Neural cell (in vitro differentiated cells): ENCODE measurements at regions not wholly inside any gene's neighbourhood (a gene's known extent, or its start where the extent isn't known, plus 50 kb on each side); places are given as distances from the start of the nearest gene placed in this dataset.

Source experiments
- CTCF ChIP-seq: fragments of 450-650 bp; IDR thresholded peaks from 2 replicates; pipeline ENCODE4 v1.5.1; 2014; ENCODE audit warnings: antibody characterized with exemption, mild to moderate bottlenecking, moderate library complexity; ENCODE audit not compliant: poor library complexity, severe bottlenecking
- EP300 ChIP-seq: fragments of 450-650 bp; conservative IDR thresholded peaks from 2 replicates; pipeline ENCODE4 v1.6.1; 2014; ENCODE audit warnings: antibody characterized with exemption, mild to moderate bottlenecking, moderate library complexity; ENCODE audit not compliant: poor library complexity, severe bottlenecking
- EZH2 ChIP-seq: fragments of 200-600, 300-800 bp; shearing (Covaris generic), sonication (generic); IDR thresholded peaks from 2 replicates; pipeline ENCODE4 v1.6.1; 2014; ENCODE audit warnings: antibody characterized with exemption, low read length, borderline replicate concordance, mild to moderate bottlenecking; ENCODE audit not compliant: insufficient read depth, poor library complexity, severe bottlenecking
- MXI1 ChIP-seq: fragments of 450-650 bp; conservative IDR thresholded peaks from 2 replicates; pipeline ENCODE4 v1.6.1; 2014; ENCODE audit warnings: antibody characterized with exemption, mild to moderate bottlenecking; ENCODE audit not compliant: poor library complexity, severe bottlenecking
- POLR2AphosphoS5 ChIP-seq: IDR thresholded peaks from 2 replicates; pipeline ENCODE4 v1.6.1; 2012
- REST ChIP-seq: IDR thresholded peaks from 2 replicates; pipeline ENCODE4 v1.6.1; 2012; ENCODE audit warnings: borderline replicate concordance
- SMC3 ChIP-seq: fragments of 450-650 bp; conservative IDR thresholded peaks from 2 replicates; pipeline ENCODE4 v1.6.1; 2014; ENCODE audit warnings: antibody characterized with exemption, mild to moderate bottlenecking, moderate library complexity; ENCODE audit not compliant: poor library complexity
- TAF1 ChIP-seq: IDR thresholded peaks from 2 replicates; pipeline ENCODE4 v1.6.1; 2012; ENCODE audit warnings: low read depth

GRCh38 chr1:95382000-95382786, 148.2 kb downstream of the RWDD3 start:
- TF ChIP-seq CTCF (no peak), EP300 (no peak), POLR2AphosphoS5 (no peak), EZH2 (no peak), REST (no peak), MXI1 (no peak), SMC3 (no peak), TAF1 (no peak)
